SIG-M5 (cell line): ENCODE measurements at regions not wholly inside any gene's neighbourhood (a gene's known extent, or its start where the extent isn't known, plus 50 kb on each side); places are given as distances from the start of the nearest gene placed in this dataset.

Experiments used
- DNase-seq: peaks from one replicate; lab custom pipeline; 2025; lab: John Stamatoyannopoulos, UW

DNA sequence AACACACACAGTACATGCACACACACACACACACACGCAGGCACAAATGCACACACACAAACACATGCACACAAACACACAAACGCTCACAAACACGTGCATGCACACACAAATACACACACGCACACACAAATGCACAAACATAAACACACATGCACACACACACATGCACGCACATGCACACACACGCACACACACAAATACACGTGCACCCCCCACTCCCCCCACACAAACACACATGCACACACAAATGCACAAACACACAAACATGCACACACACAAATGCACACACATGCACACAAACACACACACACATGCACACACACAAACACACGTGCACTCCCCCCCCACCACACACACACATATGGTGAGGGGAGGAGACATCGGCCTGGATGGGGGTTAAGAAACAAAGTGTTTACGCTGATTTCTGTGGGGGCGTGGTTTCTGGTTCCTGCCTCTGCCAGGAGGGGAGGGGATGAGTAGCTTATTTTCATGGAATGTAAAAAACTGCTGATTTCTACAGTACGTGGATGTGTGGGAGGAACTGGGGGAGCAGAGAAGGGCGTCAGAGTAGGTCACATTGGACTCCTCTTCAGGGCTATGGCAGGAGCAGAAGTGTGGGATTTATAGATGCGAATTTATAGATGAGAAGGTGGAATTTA, 607.2 kb downstream of the QKI start:
- DNase-seq: no peak

DNA sequence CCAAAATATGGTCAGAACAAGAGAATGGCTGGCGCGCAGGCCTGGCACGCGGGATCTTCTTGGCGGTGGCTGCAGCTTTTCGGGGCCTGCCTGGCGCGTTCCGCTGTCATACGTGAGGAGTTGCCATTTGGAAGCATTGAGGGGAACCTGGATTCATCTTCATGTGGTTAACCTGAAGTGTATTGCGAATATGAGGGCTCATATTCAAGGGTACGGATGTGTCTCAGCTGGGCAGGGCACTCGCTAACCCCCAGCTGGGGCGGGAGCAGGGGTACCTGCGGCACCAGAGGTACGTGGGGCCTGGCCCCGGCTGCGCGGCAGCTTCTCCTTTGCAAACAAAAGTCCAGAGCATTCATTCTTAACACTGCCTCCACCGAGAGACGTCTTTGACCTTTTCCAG, 605.6 kb downstream of the QKI start:
- no peak for DNase-seq

DNA sequence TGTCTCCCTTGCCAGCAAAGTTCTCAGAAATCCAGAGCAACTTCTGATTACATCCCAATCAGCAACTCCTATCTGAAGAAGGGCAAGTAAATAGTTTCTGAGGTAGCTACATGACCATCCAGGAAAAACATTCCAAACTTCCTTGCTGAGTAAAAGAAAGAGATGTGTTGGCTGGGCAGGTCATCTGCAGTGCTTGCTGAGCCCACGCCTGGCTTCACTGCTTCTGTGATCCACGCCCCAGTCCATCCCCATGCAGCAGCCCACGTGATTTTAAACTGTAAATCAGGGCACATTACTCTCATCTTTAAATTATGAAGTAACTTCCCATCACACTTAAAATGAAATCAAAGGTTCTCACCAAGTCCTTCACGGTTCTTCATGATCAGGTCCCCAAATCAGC, 603.6 kb downstream of the QKI start:
- no peak for DNase-seq

DNA sequence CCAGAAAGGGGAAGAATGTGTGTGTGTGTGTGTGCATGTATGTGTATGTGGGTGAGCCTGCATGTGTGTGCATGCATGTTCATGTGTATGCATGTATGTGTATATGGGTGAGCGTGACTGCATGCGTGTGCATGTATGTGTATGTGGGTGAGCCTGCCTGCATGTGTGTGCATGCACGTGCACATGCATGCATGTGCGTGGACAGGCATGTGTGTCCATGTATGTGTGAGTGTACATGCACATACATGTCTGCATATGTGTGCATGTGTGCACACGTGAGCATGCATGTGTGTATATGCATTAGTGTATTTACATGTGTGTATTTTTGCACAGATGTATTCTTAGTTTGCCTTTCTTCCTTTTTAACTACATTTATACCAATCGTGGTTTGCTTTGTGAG, 601.5 kb downstream of the QKI start:
- no peak for DNase-seq

DNA sequence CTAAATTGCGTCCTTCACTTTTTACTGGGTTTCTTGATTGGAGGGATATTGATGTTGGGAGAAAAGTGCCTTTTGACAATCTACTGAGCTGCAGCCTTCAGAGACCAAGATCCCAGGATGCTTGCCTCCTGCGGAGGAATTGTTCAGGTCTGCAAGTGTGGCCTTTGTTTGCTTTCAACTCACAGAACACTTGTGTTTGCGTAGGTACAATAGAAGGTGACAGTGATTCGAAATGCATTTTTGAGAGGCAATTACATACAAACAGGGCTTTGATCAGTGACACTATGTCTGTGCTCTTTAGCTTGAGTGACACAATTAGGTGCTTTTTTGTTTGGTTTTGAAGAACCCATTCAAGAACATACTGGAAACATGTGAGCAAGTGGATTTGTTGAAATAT, 600.6 kb downstream of the QKI start:
- DNase-seq: no peak

DNA sequence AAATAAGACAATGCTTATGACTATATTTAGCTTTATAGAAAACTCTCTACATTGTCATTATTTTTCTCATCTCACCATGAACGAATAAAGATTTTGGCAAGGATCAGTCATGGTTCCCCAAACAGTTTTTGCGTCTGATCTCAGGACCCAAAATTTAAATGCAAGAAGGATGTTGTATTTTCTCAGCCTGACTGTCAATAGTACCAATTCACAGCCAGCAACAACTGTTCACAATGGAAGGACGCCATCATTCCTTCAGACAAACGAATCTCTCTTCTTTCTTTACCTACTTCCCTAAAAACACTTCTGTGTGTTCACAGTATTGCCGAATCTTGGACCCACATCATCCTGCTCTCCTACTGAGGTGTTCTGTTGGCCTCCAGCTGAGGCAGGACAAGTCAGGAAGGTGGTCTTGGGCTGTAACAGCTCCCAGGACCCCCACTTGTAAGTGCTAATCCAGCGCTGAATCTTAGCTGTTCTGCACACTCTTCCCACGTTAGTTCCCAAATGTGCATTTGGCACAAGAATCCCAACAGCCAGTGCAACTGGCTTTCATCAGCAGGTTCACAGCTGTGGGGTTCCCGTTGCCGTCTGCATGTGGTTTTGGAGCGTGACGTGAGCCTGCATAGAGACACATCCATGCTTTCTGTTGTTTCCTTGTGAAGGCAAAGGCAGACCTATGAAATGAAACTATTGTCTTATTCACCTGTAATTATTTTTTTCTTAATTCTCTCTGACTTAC, 600.0 kb downstream of the QKI start:
- DNase-seq: no peak

DNA sequence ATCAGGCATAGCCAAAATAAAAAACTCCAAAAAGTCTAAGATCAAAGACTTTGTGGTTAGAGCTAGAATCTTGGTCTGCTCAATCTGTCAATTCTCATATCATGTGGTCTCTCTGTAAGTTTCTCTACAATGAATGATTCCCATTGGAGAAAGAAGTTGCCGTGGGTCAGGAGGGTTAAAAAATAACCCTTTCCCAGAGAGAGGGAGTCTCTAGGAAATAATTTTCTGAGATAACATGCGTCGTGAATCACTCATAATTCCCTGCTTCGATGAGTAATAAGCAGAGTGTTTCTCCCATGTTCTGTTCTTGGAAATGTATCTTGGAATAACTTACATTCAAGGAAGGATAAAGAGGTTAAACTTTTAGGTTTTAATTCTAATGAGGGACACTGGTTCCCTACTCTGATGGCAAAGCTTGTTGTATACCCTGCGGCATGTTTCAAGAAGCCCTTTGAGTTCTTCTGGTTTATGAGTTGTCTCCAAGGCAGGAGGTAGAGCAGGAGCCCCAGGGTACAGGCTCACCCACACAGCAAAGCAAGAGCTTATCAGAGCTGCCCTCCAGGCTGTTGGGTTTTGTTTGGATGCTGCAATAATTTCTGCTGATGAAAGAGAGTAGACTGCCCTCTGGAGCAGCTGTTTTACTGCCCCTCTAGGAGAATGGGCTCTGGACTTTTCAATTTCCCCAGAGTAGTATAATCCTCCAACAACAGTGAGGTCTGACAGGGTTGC, 599.1 kb downstream of the QKI start:
- DNase-seq: no peak

DNA sequence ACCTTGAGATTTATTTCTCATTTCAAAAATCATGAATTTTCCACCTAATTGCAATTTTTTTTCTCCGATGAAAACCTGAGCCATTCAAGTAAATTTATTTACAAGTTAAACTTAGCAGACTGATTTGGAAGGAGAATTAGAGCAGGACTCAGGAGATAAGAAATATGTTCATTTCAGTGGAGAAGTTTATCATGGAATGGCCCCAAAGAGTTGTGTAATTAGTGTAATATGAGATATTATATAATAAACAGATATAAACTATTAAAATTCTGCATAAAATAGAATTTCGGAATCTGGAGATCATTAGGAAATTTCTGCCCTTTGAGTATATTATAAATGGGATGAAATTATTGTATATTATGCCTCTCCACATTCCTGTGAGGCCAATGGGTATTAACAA, 596.8 kb downstream of the QKI start:
- no peak for DNase-seq

DNA sequence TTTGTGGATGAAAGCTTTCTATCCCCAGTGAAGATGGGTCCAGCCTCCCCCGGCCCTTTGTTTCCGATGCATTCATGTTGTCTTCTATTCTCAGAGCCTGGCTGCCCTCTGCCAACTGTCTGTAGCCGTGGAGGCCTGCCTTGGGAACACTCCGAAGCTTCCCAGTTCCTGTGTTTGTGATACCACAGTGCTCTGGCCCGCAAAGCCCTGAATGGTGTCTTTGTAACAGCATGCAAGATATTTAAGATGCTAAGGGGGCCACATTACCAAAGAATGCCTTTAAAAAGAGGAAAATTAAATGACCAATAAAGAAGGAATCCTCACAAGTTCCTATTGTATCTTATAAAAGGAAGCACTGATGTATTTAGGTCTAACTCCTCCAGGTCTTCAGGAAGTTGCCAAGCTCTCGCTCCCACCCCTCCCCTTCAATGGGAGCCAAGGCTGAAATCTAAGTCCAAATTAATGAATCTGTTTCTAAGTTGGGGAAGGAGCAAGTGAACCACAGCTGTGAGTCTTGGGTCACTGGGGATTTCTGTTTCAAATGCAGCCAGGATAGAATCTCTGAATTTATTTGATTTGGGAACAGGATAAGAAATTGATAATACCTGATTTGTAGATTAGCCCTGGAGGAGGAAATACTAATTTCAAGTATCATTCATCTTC, 596.1 kb downstream of the QKI start:
- DNase-seq: no peak

DNA sequence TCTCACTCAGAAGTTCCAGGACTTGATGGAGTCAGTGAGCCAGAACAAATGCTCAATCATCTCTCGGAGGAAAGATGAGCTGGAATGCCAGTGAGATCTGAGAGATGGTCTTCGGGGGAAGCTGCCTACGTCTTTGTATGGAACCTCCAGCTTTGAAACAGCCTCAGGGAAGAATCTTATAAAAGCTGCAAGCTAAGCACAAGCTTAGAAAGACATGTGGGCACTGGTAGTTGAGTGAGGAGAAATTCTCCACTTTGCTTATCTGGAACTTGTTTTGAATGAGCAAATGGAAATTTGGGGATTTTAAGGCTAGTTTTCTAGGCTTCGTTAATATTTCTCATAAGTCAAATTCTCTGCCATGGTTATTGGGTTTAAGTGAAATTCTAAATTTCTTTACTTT, 594.4 kb downstream of the QKI start:
- no peak for DNase-seq

DNA sequence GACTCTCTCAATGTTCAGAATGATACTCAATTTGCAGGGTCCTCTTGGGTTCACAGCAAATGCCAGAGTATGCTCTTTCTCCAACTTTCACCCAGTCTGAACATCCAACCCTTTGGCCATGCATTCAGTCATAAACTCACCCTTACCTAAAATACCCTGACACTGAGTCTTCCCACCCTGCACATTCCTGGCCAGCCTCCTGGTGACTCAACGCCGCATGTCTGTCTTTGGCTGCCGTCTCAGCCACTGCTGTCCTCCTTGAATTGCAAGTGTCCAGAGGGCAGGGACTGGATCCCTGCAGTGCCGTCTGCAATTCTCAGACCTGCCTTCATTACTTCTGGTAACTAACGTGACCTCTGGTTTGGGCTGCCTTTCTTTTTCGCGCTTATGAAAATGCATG, 593.4 kb downstream of the QKI start:
- DNase-seq: no peak

DNA sequence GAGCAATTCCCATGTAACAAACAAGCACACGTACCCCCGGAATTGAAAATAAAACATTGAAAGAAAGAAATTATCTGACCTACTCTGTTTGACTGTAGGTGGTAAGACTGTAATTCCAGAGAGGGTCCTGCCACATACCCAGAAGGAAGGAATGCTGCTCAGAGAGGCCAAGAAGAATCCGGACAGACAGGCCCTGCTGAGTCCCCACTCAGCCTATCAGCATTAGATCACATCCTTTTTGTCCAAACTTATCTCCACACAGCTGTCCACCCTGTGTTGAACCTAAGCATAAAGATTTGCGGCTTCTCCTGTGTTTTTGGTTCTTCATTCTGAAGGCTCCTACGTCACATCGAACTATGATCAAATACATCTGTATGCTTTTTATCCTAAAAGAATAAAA, 591.9 kb downstream of the QKI start:
- no peak for DNase-seq

DNA sequence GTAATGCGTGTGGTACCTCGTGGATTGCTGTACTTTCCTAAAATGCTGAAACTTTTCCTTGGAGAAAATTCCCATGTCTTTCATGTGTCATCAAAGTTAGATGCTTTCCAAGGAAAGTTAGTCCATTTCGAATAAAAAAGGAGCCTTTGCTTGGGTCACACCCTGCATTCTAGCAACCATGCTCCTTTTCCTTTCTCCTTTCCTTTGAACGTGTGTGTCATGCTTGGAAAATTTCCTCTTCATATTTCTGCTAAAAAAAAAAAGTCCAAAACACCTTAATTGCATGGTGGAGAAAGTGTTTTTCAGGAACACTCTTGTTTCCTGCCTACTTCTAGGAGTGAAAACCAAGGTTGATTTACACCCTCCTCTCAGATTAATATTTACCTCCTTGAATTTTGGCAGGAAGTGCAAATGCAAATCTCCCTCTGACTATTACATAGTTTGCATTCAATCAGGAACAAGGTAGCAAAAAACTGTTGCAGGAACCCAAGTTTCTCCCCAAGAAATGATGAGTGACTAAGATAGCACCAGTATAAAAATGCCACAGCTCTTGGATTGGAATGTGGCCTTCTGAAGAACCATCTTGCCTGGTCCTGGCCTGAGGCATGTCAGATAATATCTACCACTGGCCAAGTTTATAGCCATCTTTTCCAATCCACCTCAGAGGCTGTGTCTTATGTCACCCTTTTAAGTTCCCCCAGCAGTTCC, 590.6 kb downstream of the QKI start:
- no peak for DNase-seq

DNA sequence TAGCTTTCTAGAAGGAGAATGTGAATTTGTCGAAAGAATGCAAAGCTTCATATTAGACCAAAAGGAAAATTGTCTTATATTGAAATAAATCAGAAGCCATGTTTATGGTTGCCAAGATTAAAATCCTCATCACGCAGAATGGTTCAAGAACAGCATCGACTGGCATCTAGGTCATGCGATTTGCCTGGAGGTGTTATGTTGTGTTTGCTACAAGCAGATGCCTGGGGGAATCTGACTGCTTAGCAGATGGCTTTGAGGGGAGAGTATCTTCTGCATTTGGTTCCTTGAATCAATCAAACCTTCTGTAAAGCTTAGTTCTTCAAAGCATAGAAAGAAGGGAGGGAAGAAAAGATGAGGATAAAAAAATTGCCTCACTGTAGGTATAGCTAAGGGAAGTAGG, 585.8 kb downstream of the QKI start:
- DNase-seq: no peak

DNA sequence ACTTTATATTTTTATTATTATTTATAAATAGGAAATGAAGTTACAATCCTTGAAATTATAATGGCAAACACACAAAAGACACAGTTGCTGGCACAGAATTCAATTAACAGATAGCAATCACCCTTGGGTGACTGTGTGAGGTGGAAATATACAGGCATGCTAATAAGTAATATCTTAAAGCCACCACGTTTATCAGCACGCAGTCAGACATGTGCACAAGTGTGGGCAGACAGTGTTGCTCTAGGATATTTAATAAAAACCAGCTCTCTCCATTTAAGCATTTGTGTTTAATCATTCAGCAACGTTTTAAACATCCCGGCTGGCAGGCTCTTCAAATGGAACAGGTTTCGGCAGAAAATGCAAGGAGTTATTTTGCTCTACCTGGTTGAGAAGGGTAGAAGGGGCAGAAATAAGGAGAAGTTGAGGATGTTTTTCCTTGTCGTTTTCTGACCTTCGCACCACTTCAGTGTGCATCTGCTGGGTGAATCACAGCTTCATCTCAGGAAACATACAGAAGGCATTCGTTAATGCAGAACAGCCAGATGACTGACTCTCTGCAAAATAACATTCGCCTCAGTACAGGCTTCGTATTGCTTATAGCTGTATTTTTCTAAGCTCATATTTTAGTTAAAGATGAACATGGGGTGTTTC, 585.1 kb downstream of the QKI start:
- DNase-seq: no peak

DNA sequence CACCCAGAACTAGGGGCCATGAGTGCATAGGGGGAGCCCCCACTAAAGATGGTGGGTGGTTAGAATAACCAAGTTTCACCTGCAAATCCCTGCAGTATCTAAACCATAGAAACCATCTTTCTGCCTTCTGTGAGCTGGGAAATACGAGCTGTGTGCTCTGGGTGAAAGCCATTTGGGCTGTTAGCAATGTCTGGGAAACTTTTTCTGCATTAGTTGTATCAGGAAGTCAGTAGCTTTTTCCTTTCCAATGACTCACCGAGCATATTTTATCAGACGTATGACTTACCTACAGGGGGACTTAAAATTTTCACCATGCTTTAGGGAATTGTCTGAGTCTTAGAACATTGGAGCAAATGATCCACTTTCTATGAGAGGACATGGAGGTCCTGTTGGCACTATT, 584.0 kb downstream of the QKI start:
- DNase-seq: no peak

DNA sequence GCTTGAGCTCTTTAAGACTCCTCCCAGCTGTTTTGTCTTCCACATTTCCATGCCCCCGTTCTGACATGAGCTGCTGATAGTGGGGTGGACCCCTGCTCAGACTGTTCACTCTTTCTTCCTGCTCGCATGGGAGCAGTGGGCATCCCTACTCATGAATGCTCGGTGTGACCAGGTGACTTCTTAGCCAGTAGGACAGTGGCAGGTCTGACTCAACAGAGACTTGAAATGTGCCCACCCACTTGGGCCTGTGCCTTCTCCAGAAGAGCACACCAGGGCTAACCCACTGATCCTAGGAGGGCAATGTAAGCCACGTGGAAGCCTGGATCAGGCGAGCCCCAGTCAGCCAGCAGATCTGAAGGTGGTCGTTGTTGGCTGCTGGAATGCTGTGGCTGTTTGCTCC, 582.0 kb downstream of the QKI start:
- DNase-seq: no peak

DNA sequence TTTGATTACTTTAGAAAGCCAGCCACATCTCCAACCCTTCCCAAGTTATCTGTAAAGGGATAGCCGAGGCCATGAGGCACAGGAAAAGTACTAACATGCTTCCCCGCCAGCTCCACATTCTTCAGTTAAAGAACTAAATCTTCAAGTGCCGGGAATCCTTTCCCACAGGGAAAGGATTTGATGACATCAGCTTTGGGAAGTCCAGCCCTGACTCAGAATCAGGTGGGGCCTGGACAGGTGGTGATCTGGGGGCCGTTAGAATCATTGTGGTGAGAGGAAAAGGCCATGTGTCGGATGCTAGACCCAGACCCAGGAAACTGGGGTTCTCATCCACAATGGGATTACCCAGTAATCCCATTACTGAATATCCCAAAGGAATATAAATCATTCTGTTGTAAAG, 580.0 kb downstream of the QKI start:
- no peak for DNase-seq

DNA sequence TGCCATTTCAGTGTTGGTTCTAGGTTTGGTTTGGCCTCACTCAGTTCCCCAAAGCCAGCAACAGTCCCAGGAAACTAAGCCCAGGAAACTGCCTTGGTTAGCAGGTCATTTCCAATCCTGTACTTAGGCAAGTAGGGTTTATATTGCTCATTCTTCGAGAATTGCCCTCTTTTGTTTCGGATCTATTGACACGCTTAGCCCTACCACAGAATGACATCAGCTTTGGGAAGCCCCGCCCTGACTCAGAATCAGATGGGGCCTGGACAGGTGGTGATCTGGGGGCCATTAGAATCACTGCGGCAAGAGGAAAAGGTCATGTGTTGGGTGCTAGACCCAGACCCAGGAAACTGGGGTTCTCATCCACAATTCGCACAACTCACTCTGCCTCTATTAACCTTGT, 578.2 kb downstream of the QKI start:
- no peak for DNase-seq

DNA sequence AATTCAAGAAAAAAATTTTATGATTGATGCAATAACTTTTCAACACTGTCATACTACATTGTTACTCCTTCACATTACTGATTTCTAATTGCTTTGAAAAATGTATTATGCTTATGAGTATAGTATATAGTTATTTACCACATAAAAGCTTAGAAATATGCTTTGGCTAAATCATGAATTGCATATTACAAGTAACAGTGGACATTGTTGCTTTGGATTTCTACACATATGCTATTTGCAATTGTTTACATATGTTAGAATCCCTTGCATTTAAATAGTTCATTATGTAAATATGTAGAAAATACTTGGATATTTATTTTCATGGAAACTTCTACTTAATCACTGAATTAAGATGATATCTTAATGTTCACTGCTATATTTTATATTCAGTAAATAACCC, 577.5 kb downstream of the QKI start:
- DNase-seq: no peak

DNA sequence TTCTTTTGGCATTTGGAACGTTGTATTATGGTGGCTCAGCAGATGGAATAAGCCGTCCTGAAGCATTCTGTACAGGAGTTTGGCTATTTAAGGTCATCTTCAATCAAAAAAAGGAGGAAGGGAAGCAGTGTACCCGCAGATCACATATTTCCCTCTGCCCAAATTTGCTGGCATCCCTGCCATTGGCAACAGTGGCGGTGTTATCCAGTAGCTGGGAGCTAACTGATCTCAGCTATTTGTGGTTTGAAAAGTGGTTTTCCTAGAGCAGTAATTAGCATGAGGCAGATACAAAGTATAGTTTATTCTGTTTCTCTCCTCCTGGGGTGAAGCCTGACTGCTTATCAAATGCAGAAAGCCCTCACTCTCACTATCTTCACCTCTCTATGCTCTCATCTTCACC, 576.8 kb downstream of the QKI start:
- no peak for DNase-seq

DNA sequence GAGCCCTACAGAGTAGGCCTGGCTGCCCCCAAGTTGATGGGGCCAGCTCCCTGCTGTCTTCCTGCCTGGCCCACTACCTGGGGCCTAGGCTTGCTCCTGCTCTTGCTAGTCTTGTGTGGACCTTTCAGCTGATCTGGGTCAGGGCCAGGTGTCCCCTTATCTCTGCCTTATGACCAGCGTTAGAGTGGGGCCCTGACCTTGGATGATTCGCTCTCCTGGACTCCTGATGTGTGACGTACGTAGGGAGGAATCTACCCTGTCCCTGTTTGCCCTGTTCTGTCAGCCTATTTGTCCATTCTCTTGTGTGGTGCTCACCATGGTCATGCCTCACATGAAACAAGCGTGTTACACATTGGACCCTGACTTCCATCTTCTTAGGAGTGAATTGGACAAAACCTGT, 571.8 kb downstream of the QKI start:
- DNase-seq: no peak
